ENCODE measurements at regions not wholly inside any gene's neighbourhood (a gene's known extent, or its start where the extent isn't known, plus 50 kb on each side); places are given as distances from the start of the nearest gene placed in this dataset.
A peak's percentile ranks its signal among the peaks of the same experiment; 100 is the strongest.
"Not testable (repeated sequence)": the region's sequence is repeated elsewhere in the genome, so short reads cannot be mapped to it uniquely, and the experiment has no call there.

DNA sequence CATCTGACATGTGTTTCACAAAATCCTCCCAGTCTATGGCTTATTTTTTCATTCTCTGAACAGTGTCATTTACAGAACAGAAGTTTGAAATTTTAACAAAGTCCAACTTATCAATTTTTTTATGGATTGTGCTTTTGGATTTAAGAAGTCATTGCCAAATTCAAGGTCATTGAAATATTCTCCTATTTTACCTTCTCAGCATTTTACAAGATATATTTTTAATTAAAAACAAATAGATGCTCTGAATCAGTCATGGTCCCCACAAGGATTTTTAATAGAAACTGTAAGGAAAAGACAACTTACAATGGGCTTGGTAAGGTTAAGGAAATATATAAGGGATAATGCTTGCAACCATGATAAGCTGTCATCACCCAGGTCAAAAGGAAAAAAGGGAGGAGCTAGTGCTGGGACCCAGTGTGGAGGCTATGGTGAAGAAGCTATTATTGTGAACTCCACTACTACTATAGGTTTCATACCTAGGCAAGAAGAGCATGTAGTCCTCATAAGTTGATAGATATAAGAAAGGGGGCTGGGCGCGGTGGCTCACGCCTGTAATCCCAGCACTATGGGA is 144.5 kb upstream of the KCNJ15 start:
- no peak overlapping the region for H3K4me3 ChIP-seq
- WGBS, 2 donors: 82 to 89% methylated on average over 3 of the region's 3 CpGs
- H3K36me3 ChIP-seq (ENCODE audit: low read depth, missing control alignments): no peaks in the 10 kb centered on the region
- intact Hi-C loops (cut with DNase I; ENCODE audit: low total_unique reads): no loop called here
- no peak for DNase-seq
- no peak overlapping the region for H3K27ac ChIP-seq
- no peaks in the 10 kb centered on the region for H3K9me3 ChIP-seq
- TF ChIP-seq POLR2A (IDR thresholded peaks at IDR 0.05): no peak
- TF ChIP-seq, protein P1, sequence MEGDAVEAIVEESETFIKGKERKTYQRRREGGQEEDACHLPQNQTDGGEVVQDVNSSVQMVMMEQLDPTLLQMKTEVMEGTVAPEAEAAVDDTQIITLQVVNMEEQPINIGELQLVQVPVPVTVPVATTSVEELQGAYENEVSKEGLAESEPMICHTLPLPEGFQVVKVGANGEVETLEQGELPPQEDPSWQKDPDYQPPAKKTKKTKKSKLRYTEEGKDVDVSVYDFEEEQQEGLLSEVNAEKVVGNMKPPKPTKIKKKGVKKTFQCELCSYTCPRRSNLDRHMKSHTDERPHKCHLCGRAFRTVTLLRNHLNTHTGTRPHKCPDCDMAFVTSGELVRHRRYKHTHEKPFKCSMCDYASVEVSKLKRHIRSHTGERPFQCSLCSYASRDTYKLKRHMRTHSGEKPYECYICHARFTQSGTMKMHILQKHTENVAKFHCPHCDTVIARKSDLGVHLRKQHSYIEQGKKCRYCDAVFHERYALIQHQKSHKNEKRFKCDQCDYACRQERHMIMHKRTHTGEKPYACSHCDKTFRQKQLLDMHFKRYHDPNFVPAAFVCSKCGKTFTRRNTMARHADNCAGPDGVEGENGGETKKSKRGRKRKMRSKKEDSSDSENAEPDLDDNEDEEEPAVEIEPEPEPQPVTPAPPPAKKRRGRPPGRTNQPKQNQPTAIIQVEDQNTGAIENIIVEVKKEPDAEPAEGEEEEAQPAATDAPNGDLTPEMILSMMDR (IDR thresholded peaks at IDR 0.05): no peak
- no peaks in the 10 kb centered on the region for H3K27me3 ChIP-seq
- H3K4me1 ChIP-seq: no peaks in the 10 kb centered on the region

DNA sequence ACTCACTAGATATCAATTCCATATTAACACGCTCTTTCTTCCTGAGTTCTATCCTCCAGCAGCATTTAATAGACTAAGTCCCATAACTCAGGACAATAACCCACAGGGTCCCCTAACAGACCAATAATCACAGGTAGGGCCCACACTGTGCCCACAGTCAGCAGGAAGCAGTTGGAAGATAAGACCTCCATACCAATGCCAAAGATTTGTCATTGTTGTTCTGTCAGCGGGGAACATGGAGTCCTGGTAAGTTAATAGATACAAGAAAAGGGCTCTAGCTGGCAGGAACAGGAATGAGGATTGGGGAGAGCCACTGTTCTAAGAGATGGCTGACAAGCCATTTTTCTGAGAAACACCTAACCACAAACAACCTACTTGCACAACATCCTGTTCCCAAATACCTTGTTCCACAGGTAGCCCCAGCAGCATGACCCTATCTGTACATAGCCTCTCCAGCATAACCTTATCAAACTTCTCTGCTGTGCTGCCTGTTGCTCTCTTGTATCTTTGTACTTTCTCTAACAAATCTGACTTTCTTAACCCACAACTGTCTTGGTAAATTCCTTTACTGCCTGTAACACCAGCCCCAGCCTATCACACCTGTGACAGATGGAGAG is 142.0 kb upstream of the KCNJ15 start:
- intact Hi-C loops (cut with DNase I; ENCODE audit: low total_unique reads): no loop called here

DNA sequence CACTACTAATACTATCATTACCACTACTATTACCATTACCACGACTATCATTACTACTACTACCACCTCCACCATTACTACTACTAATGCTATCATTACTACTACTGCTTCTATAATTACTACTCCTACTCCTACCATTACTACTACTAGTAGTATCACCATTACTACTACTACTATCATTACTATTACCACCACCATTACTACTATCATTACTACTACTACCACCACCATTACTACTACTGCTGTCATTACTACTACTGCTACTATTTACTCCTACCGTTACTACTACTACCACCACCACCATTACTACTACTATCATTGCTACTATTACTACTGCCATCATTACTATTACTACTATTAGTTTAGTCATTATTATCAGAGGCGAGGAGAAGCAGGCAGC is 140.9 kb upstream of the KCNJ15 start:
- intact Hi-C loops (cut with DNase I; ENCODE audit: low total_unique reads): no loop called here
- Histone ChIP-seq H3K4me1 (no peaks in the 10 kb centered on the region), H3K36me3 (ENCODE audit: low read depth, missing control alignments) (no peaks in the 10 kb centered on the region), H3K27me3 (no peaks in the 10 kb centered on the region), H3K27ac (no peak overlapping the region), H3K4me3 (no peak overlapping the region), H3K9me3 (no peaks in the 10 kb centered on the region)
- TF ChIP-seq POLR2A (IDR thresholded peaks at IDR 0.05): no peak
- TF ChIP-seq, protein P1 (IDR thresholded peaks at IDR 0.05): no peak
- WGBS, 2 donors: 95 to 96% methylated on average over 3 of the region's 3 CpGs
- DNase-seq: no peak

More for the DNA sequence above, 142.0 kb upstream of the KCNJ15 start:
- no peaks in the 10 kb centered on the region for H3K27me3 ChIP-seq
- DNase-seq: no peak
- H3K9me3 ChIP-seq: no peaks in the 10 kb centered on the region
- TF ChIP-seq POLR2A (IDR thresholded peaks at IDR 0.05): no peak
- TF ChIP-seq, protein P1 (IDR thresholded peaks at IDR 0.05): no peak
- no peaks in the 10 kb centered on the region for H3K36me3 ChIP-seq (ENCODE audit: low read depth, missing control alignments)
- 85 to 97% methylated on average over 2 of the region's 2 CpGs for WGBS, 2 donors
- no peaks in the 10 kb centered on the region for H3K4me1 ChIP-seq
- H3K27ac ChIP-seq: no peak overlapping the region
- no peak overlapping the region for H3K4me3 ChIP-seq

DNA sequence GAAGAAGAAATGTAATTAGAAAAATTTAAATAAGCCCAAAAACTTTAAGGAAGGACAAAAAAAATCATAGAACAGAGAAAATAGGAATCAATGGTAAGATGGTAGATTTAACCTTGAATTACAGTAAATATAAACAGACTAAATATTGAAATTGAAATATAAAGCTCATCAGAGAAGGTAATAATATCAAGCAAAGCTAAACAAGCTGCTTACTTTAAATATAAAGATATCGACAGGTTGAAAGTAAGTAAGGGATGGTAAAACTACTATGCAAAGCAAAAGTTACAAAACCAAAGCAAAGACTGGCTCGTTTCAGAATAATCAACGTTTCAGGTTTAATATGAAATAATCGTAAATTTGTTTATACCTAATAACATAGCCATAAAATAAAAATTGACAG is 137.0 kb upstream of the KCNJ15 start:
- Histone ChIP-seq H3K27me3 (no peaks in the 10 kb centered on the region), H3K4me3 (no peak overlapping the region), H3K36me3 (ENCODE audit: low read depth, missing control alignments) (no peaks in the 10 kb centered on the region), H3K27ac (no peak overlapping the region), H3K4me1 (no peaks in the 10 kb centered on the region), H3K9me3 (no peaks in the 10 kb centered on the region)
- WGBS, 2 donors: 72 to 85% methylated on average over 4 of the region's 4 CpGs
- DNase-seq: no peak
- TF ChIP-seq, protein P1 (IDR thresholded peaks at IDR 0.05): no peak
- TF ChIP-seq POLR2A (IDR thresholded peaks at IDR 0.05): no peak
- intact Hi-C loops (cut with DNase I; ENCODE audit: low total_unique reads): no loop called here

DNA sequence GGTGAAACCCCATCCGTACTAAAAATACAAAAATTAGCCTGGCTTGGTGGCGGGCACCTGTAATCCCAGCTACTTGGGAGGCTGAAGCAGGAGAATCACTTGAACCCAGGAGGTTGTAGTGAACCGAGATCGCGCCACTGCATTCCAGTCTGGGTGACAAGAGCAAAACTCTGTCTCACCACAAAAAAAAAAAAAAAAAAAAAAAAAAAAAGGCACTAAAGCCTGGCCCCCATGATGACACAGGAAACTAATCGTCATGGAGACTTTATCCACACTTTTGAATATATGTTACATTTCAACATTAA is 136.2 kb upstream of the KCNJ15 start:
- 64 to 74% methylated on average over 5 to 6 of the region's 6 CpGs for WGBS, 2 donors
- H3K4me3 ChIP-seq: peak overlapping the region; percentile 34 to 51
- H3K27ac ChIP-seq; H3K27me3 ChIP-seq; H3K9me3 ChIP-seq; H3K36me3 ChIP-seq (ENCODE audit: low read depth, missing control alignments); intact Hi-C loops (cut with DNase I; ENCODE audit: low total_unique reads); DNase-seq; H3K4me1 ChIP-seq: not testable (repeated sequence)
